ENCODE measurements at regions not wholly inside any gene's neighbourhood (a gene's known extent, or its start where the extent isn't known, plus 50 kb on each side); places are given as distances from the start of the nearest gene placed in this dataset.

DNA sequence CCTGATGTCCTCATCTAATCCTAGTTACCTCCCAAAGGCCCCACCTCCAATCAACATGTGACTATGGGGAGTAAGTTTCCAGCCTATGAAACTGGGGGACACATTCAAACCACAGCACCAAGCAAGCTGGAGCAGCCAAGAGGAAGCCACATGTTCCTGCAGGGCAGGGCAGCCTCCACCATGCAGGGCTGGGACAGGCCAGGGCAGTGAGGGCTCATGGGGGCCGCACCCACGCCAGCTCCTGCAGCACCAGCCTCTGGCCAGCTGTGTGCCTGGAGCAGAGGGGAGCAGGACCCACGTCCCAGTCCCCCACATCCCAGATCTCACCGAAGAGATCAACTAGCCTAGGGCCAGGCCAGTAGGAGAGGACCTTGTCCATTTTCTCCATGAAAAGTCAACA, 85.9 kb upstream of the INSIG1 start:
- DNase-seq (peak in 1 of 5 donors; percentile 66), FAIRE-seq (no peak)
- Histone ChIP-seq H3K4me3 (ENCODE audit: low read length in 3 of 3) (no peak overlapping the region), H3K27me3 (ENCODE audit: control insufficient read depth, insufficient read depth, low read length) (no peaks in the 10 kb centered on the region), H3K9ac (ENCODE audit: low read length in 3 of 3) (no peak overlapping the region), H3K4me1 (ENCODE audit: control insufficient read depth in 2 of 3, insufficient read depth in 2 of 3, low read depth in 1 of 3, low read length in 3 of 3) (peaks cover 0 to 9% (median 0%) of the 10 kb centered on the region in 3 donors), H3K27ac (ENCODE audit: low read depth in 2 of 2, low read length in 2 of 2) (no peak overlapping the region), H3K9me3 (ENCODE audit: control insufficient read depth in 2 of 3, insufficient read depth in 1 of 3, low read length in 3 of 3) (no peaks in the 10 kb centered on the region), H3K36me3 (ENCODE audit: control insufficient read depth in 2 of 3, insufficient read depth in 3 of 3, low read length in 3 of 3) (no peaks in the 10 kb centered on the region)
- TF ChIP-seq CTCF (IDR thresholded peaks at IDR 0.05; ENCODE audit: borderline replicate concordance, extremely low read depth, insufficient read depth), result no peak
- intact Hi-C loops (cut with DNase I), result no loop called here

GRCh38 chr7:155212301-155213015, 85.2 kb upstream of the INSIG1 start:
- no peaks in the 10 kb centered on the region for H3K36me3 ChIP-seq (ENCODE audit: control insufficient read depth in 2 of 3, insufficient read depth in 3 of 3, low read length in 3 of 3)
- H3K27me3 ChIP-seq (ENCODE audit: control insufficient read depth, insufficient read depth, low read length), result no peaks in the 10 kb centered on the region
- no peak overlapping the region for H3K4me3 ChIP-seq (ENCODE audit: low read length in 3 of 3)
- peaks cover 0 to 9% (median 0%) of the 10 kb centered on the region in 3 donors for H3K4me1 ChIP-seq (ENCODE audit: control insufficient read depth in 2 of 3, insufficient read depth in 2 of 3, low read depth in 1 of 3, low read length in 3 of 3)
- no peak for TF ChIP-seq CTCF (IDR thresholded peaks at IDR 0.05; ENCODE audit: borderline replicate concordance, extremely low read depth, insufficient read depth)
- FAIRE-seq (no peak), DNase-seq (peak in 1 of 5 donors; percentile 53)
- no peak overlapping the region for H3K9ac ChIP-seq (ENCODE audit: low read length in 3 of 3)
- no peak overlapping the region for H3K27ac ChIP-seq (ENCODE audit: low read depth in 2 of 2, low read length in 2 of 2)
- no peaks in the 10 kb centered on the region for H3K9me3 ChIP-seq (ENCODE audit: control insufficient read depth in 2 of 3, insufficient read depth in 1 of 3, low read length in 3 of 3)
- intact Hi-C loops (cut with DNase I), result no loop called here

- H3K27me3 ChIP-seq (ENCODE audit: control insufficient read depth, insufficient read depth, low read length), result no peaks in the 10 kb centered on the region
These were observed 84.3 kb upstream of the INSIG1 start for GRCh38 chr7:155213385-155213784.

More at GRCh38 chr7:155213385-155213784, 84.3 kb upstream of the INSIG1 start:
- Histone ChIP-seq H3K27ac (ENCODE audit: low read depth in 2 of 2, low read length in 2 of 2) (no peak overlapping the region), H3K9ac (ENCODE audit: low read length in 3 of 3) (no peak overlapping the region), H3K4me3 (ENCODE audit: low read length in 3 of 3) (no peak overlapping the region), H3K4me1 (ENCODE audit: control insufficient read depth in 2 of 3, insufficient read depth in 2 of 3, low read depth in 1 of 3, low read length in 3 of 3) (peaks cover 0 to 9% (median 0%) of the 10 kb centered on the region in 3 donors), H3K36me3 (ENCODE audit: control insufficient read depth in 2 of 3, insufficient read depth in 3 of 3, low read length in 3 of 3) (no peaks in the 10 kb centered on the region), H3K9me3 (ENCODE audit: control insufficient read depth in 2 of 3, insufficient read depth in 1 of 3, low read length in 3 of 3) (no peaks in the 10 kb centered on the region)
- intact Hi-C loops (cut with DNase I), result no loop called here
- DNase-seq (no peak), FAIRE-seq (no peak)
- no peak for TF ChIP-seq CTCF (IDR thresholded peaks at IDR 0.05; ENCODE audit: borderline replicate concordance, extremely low read depth, insufficient read depth)

Measured in kidney (tissue), 13 donors.